ENCODE measurements at regions not wholly inside any gene's neighbourhood (a gene's known extent, or its start where the extent isn't known, plus 50 kb on each side); places are given as distances from the start of the nearest gene placed in this dataset.

- Histone ChIP-seq H3K4me1 (replicated peaks in 1 of 2) (no peaks in the 10 kb centered on the region), H3K4me3 (no peak overlapping the region), H3K27me3 (no peaks in the 10 kb centered on the region), H3K9me3 (replicated peaks in 1 of 3) (no peaks in the 10 kb centered on the region), H3K27ac (no peak overlapping the region), H3K36me3 (replicated peaks in 1 of 2) (no peaks in the 10 kb centered on the region)
- DNase-seq = no peak
- no peak for TF ChIP-seq CTCF (IDR thresholded peaks at IDR 0.05)
- TF ChIP-seq POLR2A (IDR thresholded peaks at IDR 0.05) = no peak
- WGBS, 4 donors = 43 to 66% (median 54%) methylated on average over 3 of the region's 3 CpGs
- intact Hi-C loops (cut with DNase I) = no loop called here
These were observed 150.9 kb upstream of the KCNH7 start for GRCh38 chr2:162989507-162989906.

- Histone ChIP-seq H3K9me3 (replicated peaks in 1 of 3) (no peaks in the 10 kb centered on the region), H3K4me3 (no peak overlapping the region), H3K27me3 (no peaks in the 10 kb centered on the region), H3K27ac (no peak overlapping the region), H3K4me1 (replicated peaks in 1 of 2) (no peaks in the 10 kb centered on the region), H3K36me3 (replicated peaks in 1 of 2) (no peaks in the 10 kb centered on the region)
- TF ChIP-seq CTCF (IDR thresholded peaks at IDR 0.05) (no peak), POLR2A (IDR thresholded peaks at IDR 0.05) (no peak)
- 72 to 90% (median 84%) methylated on average over 2 of the region's 2 CpGs for WGBS, 4 donors
- no peak for DNase-seq
- intact Hi-C loops (cut with DNase I) = no loop called here
These were observed 136.2 kb upstream of the KCNH7 start for GRCh38 chr2:162974771-162975170.

- TF ChIP-seq CTCF (IDR thresholded peaks at IDR 0.05) = no peak
- TF ChIP-seq POLR2A (IDR thresholded peaks at IDR 0.05) = no peak
- no peak overlapping the region for H3K4me3 ChIP-seq
- WGBS, 4 donors = 79 to 90% (median 83%) methylated on average over 1 of the region's 1 CpG
These were observed 133.8 kb upstream of the KCNH7 start for GRCh38 chr2:162972383-162972782.

GRCh38 chr2:162968306-162968705, 129.7 kb upstream of the KCNH7 start:
- no peaks in the 10 kb centered on the region for H3K36me3 ChIP-seq (replicated peaks in 1 of 2)
- H3K9me3 ChIP-seq (replicated peaks in 1 of 3) = no peaks in the 10 kb centered on the region
- H3K4me1 ChIP-seq (replicated peaks in 1 of 2) = no peaks in the 10 kb centered on the region
- TF ChIP-seq CTCF (IDR thresholded peaks at IDR 0.05) (no peak), POLR2A (IDR thresholded peaks at IDR 0.05) (no peak)
- no peak overlapping the region for H3K27ac ChIP-seq
- no peak for DNase-seq
- H3K27me3 ChIP-seq = no peaks in the 10 kb centered on the region
- intact Hi-C loops (cut with DNase I) = no loop called here
- H3K4me3 ChIP-seq = no peak overlapping the region
- 0 to 11% (median 0%) methylated on average over 1 of the region's 1 CpG for WGBS, 4 donors

More at GRCh38 chr2:162972383-162972782, 133.8 kb upstream of the KCNH7 start:
- Histone ChIP-seq H3K9me3 (replicated peaks in 1 of 3) (no peaks in the 10 kb centered on the region), H3K4me1 (replicated peaks in 1 of 2) (no peaks in the 10 kb centered on the region), H3K36me3 (replicated peaks in 1 of 2) (no peaks in the 10 kb centered on the region), H3K27me3 (no peaks in the 10 kb centered on the region), H3K27ac (no peak overlapping the region)
- DNase-seq = no peak
- intact Hi-C loops (cut with DNase I) = no loop called here
